Skeletal muscle cell (primary cell): ENCODE measurements at regions not wholly inside any gene's neighbourhood (a gene's known extent, or its start where the extent isn't known, plus 50 kb on each side); places are given as distances from the start of the nearest gene placed in this dataset.
"Not testable (repeated sequence)": the region's sequence is repeated elsewhere in the genome, so short reads cannot be mapped to it uniquely, and the experiment has no call there.

Experiments
- DNase-seq: peaks from one replicate; pipeline ENCODE4 v3.0.0-alpha.2; 2010; ENCODE audit warnings: low read depth
- H3K4me3 ChIP-seq: 2 replicates; pipeline ENCODE4 v1.5.1; 2011; ENCODE audit warnings: low read depth, mild to moderate bottlenecking, control low read depth, low read length, moderate library complexity

DNA sequence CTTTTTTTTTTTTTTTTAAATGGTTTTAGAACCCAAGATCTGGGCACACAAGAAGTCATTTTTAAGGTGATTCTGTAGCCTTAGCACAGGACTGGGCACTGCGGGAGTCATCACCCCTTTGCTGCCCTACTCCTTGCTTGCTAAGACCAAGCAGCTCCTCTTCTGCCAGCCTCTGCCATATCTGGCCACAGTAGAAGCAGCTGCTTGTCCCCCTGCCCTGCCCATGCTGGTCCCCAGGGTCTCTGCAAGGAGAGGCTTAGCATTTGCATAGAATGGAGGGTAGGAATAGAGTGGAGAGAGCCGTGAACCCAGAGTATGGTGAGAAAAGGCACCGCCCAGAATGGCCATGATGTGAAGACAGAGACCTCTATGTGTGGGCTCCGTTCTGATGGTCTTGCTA, 109.3 kb downstream of the ADRA2C start:
- DNase-seq: no peak
- H3K4me3 ChIP-seq: no peak overlapping the region

DNA sequence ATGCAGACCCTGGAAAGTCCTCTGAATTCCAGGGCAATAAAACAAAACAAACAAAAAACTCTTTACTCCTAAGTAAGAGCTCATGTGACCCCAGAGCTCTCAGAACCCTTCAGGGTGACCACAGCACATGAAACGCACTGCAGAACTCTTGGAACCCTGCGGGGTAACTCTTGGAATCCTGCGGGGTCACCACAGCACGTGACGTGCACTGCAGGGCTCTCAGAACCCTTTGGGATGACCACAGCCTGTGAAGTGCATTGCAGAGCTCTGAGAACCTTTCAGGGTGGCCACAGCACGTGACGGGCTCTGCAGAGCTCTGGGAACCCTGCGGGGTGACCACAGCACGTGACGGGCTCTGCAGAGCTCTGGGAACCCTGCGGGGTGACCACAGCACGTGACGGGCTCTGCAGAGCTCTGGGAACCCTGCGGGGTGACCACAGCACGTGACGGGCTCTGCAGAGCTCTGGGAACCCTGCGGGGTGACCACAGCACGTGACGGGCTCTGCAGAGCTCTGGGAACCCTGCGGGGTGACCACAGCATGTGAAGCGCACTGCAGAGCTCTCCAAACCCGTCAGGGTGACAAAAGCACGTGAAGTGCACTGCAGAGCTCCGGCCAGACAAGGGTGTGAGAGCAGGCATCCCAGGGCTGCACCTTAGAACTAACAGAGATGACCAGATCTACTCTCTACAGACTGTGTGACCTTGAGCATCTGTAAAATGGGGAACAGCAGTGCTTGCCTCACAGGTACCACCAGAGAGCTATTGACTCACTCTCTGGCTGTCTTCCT, 110.1 kb downstream of the ADRA2C start:
- H3K4me3 ChIP-seq, DNase-seq: not testable (repeated sequence)

DNA sequence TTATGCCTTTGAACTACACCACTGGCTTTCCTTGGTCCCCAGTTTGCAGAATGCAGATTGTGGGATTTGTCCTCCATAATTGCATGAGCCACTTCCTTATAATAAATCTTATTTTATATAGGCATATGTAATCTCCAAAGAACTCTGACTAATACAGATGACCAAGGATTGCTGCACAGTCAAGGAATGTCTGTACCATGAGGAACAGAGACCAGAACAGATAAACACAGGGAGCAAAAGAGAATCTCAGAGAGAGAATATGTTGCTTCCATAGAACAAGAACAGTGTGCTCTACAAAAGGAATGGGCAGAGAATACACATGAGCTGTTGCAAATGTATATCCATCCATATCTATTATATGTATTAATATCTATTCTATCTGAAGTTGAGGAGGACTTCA, 111.1 kb downstream of the ADRA2C start:
- H3K4me3 ChIP-seq: no peak overlapping the region
- no peak for DNase-seq

DNA sequence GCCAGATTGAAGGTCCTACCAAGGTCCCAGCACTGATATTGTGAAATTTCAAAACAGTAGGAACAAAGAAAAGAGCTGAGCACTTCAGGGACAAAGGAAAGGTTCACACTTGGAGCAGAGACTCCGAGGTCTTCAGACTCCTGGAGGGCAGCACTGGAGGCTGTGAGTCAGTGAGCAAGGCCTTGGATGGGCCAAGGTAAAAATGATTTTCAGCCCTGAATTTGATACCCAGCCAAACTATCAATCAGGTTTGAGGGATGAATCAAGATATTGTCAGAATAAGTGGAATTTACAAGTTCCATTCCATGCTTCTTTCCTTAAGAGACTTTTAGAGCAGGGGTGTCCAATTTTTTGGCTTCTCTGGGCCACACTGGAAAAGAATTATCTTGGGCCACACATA, 111.7 kb downstream of the ADRA2C start:
- no peak for DNase-seq
- no peak overlapping the region for H3K4me3 ChIP-seq

DNA sequence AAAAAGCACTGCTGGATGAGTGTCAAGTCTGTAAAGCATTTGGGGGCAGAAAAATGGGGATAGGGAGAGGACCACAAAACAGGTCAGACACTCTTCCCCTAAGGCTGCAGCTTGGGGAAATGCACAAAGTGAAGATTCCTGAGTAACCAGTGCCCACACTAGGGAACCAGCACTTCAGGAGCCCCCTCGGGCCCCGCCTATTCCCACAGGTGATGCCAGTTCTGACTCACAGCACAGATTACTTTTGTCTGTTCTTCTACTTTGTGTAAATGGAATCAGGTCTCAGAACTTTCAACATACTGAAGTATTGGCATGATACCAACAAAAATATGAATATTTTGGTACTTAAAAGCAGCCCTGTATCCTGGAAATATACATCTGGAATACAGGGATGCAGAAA, 112.5 kb downstream of the ADRA2C start:
- no peak for DNase-seq
- H3K4me3 ChIP-seq: no peak overlapping the region

DNA sequence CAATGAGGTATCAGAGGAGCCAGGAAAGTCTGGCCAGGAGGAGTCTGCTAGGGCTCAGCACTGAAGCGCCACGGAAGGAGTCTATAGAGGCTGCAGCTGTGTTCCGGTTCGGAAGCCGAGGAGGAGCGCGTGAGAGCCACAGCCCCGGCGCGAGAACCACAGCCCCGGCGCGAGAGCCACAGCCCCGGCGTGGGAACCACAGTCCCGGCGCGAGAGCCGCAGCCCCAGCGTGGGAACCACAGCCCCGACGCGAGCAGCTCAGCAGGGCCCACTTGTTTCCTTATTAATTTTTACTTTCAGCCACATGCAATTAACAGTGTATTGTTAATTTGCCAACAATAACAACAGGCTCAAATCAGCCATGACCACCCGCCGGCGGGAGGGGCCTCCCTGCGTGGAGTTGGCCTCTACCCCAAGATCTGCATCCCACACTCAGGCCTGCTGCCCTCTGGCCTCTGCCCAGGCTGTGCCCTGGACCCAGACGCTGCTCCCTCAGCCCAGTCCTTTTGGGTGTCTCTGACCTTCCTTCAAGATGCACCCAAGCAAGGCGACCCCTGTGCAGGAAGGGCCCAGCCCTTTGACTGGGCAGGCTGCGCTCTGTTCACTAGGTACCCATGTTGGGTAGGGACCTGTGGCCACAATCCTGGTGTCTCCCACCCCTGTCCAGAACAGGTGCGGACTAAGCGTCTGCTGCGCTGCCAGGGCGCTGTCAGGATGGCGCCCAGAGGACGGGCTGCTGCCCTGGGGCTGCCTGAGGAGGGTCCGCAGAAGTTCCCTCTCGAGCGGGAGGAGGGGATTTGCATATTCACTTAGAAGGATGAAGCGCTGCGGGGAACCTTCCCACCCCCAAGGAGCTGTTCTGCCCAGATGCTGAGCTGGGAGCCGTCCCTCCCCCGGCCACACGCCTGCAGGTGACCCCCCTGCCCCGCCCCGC, 113.8 kb downstream of the ADRA2C start:
- DNase-seq: no peak
- H3K4me3 ChIP-seq: no peak overlapping the region

DNA sequence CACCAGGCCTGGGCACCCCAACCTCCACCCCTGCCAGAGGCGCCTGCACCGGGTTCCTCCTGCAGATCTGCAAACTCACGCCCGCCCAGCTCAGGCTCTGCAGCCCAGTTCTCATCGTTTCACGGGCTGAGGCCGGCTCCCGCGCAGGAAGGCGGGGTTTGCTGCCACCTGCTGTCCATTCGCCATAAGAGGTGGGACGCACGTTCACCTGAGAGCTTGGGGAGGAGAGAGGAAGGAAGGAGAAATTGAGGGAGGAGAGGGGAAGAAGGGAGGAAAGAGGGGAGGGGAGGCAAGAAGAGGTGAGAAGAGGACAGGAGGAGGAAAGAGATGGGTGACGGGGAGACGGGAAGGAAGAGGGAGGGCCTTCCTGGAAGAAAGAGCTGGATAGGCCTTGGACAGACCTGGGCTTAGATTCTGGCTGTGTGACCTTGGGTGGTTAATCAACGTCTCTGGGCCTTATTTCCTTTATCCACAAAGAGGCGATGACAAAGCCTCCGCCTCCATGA, 114.5 kb downstream of the ADRA2C start:
- DNase-seq: no peak
- no peak overlapping the region for H3K4me3 ChIP-seq

DNA sequence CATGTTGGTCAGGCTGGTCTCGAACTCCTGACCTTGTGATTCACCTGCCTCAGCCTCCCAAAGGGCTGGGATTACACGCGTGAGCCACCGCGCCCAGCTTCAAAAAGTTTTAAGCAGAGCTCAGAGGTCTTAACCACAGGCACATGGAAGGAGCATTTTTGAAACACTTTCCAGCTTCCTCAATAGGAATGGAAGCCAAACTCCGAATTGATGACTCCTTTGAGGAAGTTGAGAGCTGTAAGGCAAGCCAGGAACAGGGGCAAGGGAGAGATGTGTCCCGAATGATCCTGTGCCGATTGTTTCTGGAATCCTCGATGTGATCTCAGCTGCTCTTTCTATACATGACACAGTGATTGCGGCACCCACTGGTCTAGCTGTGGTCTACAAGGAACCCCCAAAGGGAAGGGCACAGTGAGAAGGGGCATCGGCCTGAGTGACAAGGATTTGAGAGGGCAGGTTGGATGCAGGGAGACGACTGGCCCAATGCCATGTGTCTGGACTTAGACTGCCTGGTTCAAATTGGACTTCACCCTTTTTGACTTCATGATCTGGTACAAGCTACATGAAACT, 116.2 kb downstream of the ADRA2C start:
- not testable (repeated sequence) for DNase-seq, H3K4me3 ChIP-seq

DNA sequence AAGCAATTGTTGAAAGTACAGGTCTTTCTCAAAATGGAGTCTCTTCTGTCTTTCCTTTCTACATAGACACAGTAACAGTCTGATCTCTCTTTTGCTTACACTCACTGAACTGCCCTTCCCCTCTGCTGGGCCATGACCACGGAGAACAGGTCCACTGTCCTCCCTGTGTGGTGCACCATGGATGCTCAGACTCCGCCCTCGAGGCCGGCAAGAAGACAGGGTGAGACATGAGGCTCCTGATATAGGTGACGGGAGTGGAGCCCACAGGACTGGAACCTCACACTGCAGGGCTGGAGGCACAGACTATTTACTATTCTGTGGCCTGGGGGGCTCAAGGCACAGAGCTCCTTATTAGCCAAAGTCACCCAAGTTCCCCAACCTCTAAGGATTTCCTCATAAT, 118.1 kb downstream of the ADRA2C start:
- not testable (repeated sequence) for H3K4me3 ChIP-seq, DNase-seq

DNA sequence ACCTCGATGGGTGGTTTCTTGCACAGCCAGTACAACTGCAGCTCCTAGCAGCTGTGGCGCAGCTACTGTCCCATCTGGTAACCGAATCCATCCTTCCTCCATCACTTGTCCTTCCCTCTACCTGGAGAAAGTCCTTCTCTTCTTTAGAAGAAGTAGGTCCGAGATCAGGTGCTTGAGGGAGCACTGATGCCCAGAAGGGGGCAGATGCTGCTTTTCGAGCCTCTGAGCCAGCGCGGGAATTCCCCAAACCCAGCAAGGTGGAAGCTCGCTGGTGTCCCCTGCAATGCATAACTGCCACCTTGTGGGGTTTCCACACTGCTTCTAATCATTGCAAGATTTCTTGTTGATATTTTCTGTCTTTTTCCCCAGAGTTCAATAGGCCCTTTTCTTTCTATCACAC, 127.4 kb downstream of the ADRA2C start:
- not testable (repeated sequence) for DNase-seq, H3K4me3 ChIP-seq

DNA sequence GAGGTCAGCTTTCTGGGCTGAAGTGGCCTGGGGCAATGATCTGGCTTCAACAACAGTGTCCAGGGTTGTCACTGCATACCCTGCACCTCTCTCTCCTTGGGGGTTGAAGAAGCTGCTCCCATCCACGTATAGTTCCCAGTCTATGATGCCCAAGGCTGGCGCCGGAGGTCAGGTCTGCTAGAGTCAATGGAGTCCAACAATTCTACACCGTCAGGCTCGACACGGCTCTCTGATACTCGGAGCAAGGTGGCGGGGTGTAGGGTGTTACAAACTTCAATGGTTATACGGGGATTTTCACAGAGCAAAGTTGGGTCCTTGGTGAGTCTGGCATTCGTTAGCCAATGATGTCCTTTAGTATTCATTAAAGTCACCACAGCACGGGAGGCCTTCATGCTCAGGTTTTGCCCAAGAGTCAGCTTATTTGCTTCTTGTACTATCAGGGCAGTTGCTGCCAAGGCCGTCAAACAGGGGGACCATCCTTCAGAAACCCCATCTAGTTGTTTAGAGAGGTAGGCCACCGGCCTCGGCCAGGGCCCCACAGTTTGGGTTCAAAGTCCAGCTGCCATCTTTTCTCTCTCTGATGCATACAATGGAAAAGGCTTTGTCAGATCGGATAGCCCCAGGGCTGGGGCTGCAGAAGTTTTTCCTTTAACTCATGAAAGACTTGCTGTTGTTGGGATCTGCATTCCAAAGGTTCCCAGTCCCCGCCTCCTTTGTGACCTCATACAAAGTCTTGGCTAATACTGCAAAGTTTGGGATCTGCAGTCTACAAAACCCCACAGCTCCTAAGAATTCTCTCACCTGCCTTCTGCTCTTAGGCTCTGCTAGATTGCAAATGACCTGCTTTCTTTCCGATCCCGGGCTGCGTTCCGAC, 128.1 kb downstream of the ADRA2C start:
- H3K4me3 ChIP-seq, DNase-seq: not testable (repeated sequence)

DNA sequence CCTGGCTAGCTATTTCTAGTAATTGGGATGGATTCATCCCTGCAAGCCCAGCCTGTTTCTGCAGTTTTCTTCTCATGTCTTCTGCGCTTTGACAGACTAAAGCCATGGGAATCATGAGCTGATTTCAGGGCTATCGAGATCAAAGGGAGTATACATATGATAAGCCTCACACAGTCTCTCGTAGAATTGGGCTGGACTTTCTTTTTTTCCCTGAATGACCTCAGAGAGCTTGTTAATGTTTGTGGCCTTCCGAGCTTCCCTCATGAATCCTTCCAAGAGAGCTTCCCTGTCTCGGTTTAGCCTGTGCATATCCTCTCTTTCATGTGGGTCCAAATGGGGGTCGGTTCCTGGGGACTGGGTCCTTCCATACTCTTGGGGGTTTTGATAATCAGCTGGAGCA, 130.3 kb downstream of the ADRA2C start:
- no peak for DNase-seq
- H3K4me3 ChIP-seq: no peak overlapping the region

DNA sequence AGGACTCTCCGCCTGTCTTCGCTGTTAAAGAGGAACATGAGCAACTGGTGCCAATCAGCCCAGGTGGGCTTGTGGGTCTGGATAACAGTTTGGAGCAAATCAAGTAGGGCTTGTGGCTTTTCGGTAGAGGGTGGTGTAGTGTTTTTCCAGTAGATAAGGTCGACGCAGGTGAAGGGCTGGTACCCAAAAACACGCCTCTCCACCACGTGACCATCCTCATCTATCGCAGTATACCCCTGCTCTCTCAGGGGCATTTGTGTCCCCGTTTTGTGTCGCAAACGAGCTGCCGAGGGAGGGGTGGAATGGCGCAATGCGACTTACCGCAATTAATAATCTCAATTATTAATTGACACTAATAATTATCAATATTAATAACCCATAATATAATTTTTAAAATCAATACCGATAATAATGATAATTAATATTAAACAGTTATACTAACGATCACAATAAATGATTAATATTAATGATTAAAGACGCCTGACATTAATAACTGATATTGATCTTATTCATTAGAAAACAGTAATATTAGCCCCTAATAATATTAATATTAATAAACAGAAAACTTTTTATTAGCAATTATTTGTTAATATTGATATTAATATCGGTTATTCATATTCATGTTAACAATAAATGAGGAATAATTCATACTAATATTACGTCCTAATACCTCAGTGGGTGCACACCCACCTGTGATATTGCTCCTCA, 130.8 kb downstream of the ADRA2C start:
- not testable (repeated sequence) for H3K4me3 ChIP-seq, DNase-seq

DNA sequence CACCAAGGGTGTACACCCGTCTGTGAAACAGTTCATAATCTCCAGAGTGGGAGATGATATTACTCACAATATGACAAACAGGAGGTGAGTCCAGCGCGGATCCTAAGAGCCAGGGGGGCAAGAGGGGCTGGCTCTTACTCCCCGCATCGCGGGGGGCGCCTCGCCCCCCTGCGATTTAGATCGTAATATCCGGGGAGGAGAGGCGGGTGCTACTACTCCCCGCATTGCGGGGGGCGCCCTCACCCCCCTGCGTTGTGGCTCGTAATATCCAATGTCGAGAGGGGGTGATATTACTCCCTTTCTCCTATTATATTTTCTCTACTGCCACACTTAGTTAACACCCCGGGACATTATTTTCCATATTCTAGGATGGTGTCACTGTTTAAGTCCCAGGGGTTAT, 131.9 kb downstream of the ADRA2C start:
- DNase-seq: no peak
- no peak overlapping the region for H3K4me3 ChIP-seq

DNA sequence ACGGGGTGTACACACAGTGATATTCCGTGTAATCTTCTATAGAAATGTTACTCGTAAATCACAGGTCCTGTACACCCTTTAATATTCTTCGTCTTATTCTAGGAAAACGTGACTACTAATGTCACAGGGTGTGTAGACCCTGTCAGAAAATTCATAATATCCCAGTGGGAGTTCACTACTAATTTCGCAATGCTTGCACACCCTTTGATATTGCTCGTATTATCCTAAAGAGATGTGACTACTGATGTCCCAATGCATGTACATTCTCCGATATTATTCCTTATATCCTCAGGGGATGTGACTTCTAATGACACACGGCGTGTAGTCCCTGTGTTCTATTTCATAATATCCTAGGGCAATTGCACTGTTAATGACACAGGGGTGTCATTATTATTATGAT, 132.7 kb downstream of the ADRA2C start:
- DNase-seq, H3K4me3 ChIP-seq: not testable (repeated sequence)

DNA sequence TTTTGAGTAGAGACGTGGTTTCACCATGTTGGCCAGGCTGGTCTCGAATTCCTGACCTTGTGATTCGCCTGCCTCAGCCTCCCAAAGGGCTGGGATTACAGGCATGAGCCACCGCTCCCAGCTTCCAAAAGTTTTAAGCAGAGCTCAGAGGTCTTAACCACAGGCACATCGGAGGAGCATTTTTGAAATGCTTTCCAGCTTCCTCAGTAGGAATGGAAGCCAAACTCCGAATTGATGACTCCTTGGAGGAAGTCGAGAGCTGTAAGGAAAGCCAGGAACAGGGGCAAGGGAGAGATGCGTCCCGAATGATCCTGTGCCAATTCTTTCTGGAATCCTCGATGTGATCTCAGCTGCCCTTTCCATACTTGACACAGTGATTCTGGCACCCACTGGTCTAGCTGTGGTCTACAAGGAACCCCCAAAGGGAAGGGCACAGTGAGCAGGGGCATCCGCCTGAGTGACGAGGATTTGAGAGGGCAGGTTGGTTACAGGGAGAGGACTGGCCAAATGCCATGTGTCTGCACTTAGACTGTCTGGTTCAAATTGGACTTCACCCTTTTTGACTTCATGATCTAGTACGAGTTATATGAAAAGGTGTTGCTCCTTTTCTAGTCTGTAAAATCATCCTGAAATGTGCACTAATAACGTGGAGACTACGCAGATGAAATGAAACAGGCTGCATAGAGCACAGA, 138.2 kb downstream of the ADRA2C start:
- H3K4me3 ChIP-seq: not testable (repeated sequence)
- DNase-seq: peak; percentile 56

DNA sequence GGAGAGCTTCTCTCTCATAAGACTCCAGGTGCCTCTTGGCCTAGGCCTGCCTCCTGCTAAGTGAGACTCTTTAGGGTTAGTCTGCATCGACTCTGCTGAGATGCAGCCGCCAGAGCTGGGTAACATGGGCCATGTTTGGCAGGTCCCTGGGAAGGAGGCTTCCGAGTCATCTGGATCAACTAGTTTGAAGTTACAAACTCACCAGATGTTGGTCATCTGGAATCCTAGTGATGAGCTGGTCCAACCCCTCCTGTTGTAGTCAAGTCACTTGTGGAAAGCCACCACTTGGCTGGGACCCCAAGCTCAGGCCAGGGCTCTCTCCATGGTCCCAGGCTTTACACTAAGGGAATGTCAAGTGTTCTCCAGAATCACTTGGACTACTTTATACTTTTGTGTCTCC, 143.4 kb downstream of the ADRA2C start:
- H3K4me3 ChIP-seq, DNase-seq: not testable (repeated sequence)
